ENCODE measurements at regions not wholly inside any gene's neighbourhood (a gene's known extent, or its start where the extent isn't known, plus 50 kb on each side); places are given as distances from the start of the nearest gene placed in this dataset.

- no peak overlapping the region for H3K4me3 ChIP-seq (ENCODE audit: low read depth, low read length)
- TF ChIP-seq, protein P1, sequence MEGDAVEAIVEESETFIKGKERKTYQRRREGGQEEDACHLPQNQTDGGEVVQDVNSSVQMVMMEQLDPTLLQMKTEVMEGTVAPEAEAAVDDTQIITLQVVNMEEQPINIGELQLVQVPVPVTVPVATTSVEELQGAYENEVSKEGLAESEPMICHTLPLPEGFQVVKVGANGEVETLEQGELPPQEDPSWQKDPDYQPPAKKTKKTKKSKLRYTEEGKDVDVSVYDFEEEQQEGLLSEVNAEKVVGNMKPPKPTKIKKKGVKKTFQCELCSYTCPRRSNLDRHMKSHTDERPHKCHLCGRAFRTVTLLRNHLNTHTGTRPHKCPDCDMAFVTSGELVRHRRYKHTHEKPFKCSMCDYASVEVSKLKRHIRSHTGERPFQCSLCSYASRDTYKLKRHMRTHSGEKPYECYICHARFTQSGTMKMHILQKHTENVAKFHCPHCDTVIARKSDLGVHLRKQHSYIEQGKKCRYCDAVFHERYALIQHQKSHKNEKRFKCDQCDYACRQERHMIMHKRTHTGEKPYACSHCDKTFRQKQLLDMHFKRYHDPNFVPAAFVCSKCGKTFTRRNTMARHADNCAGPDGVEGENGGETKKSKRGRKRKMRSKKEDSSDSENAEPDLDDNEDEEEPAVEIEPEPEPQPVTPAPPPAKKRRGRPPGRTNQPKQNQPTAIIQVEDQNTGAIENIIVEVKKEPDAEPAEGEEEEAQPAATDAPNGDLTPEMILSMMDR (IDR thresholded peaks at IDR 0.05; ENCODE audit: insufficient read depth, low read depth, low read length, missing control alignments): no peak
- no peak for DNase-seq (ENCODE audit: low read depth)
These were observed 51.7 kb upstream of the AP1S2 start for GRCh38 chrX:15906041-15906943.
